ENCODE measurements at regions not wholly inside any gene's neighbourhood (a gene's known extent, or its start where the extent isn't known, plus 50 kb on each side); places are given as distances from the start of the nearest gene placed in this dataset.
A peak's percentile ranks its signal among the peaks of the same experiment; 100 is the strongest.

DNA sequence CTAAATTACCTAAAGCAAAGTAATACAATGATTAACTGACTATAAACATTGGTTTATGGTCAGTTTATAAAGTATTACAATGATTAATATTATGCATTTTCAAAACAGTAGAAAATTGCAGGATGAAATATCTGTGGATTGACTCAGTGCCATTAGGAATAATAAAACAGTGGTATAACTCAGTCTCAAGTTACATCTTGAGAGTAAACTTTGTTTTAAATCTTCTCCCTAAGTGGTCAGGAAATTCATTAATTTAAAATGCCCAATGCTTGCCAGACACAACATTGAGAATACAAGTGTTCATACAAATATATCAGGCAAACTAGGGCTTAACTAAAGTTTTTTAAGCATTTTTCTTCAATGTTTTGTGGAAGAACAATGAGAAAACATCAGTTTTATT lies 257.8 kb downstream of the ETV1 start:
- no peak overlapping the region for H2BK5ac ChIP-seq (ENCODE audit: low read length)

GRCh38 chr7:13737563-13737962 lies 251.9 kb downstream of the ETV1 start:
- Histone ChIP-seq H2BK5ac (ENCODE audit: low read length) (no peak overlapping the region), H3K79me1 (ENCODE audit: low read depth, low read length) (no peaks in the 10 kb centered on the region), H3K4me1 (ENCODE audit: control insufficient read depth in 2 of 2, insufficient read depth in 1 of 2, low read depth in 1 of 2, low read length in 2 of 2) (peaks cover 0 to 1% of the 10 kb centered on the region in 2 donors), H3K27ac (replicated peaks; ENCODE audit: low read length) (no peak overlapping the region), H3K23ac (ENCODE audit: low read depth, low read length, poor library complexity) (no peak overlapping the region), H4K8ac (ENCODE audit: low read depth, low read length) (no peak overlapping the region), H4K91ac (ENCODE audit: low read depth, low read length, poor library complexity) (no peak overlapping the region), H2AFZ (ENCODE audit: low read length) (no peak overlapping the region), H3K4me2 (ENCODE audit: insufficient read depth, low read length, poor library complexity, severe bottlenecking) (no peak overlapping the region), H3K18ac (ENCODE audit: low read length) (no peak overlapping the region), H2BK12ac (ENCODE audit: low read length) (no peak overlapping the region), H3K36me3 (replicated peaks in 1 of 2; ENCODE audit: control insufficient read depth in 2 of 2, insufficient read depth in 2 of 2, low read length in 2 of 2) (no peaks in the 10 kb centered on the region), H3K27me3 (ENCODE audit: control insufficient read depth in 3 of 3, insufficient read depth in 3 of 3, low read depth in 1 of 3, low read length in 3 of 3) (no peaks in the 10 kb centered on the region), H3K4ac (ENCODE audit: low read length) (no peak overlapping the region), H2BK15ac (ENCODE audit: low read length) (no peak overlapping the region), H3K9ac (ENCODE audit: low read depth, low read length, poor library complexity) (no peak overlapping the region), H2BK120ac (ENCODE audit: low read depth, low read length) (no peak overlapping the region), H3K14ac (ENCODE audit: low read length) (no peak overlapping the region), H2AK5ac (ENCODE audit: low read depth, low read length) (no peak overlapping the region), H3K9me3 (replicated peaks in 1 of 2; ENCODE audit: control insufficient read depth in 2 of 2, insufficient read depth in 1 of 2, low read depth in 1 of 2, low read length in 2 of 2) (no peaks in the 10 kb centered on the region), H3K4me3 (ENCODE audit: low read length in 2 of 2) (no peak overlapping the region)
- WGBS, 2 donors (ENCODE audit: extremely low coverage in 2 of 2, insufficient read length in 2 of 2, insufficient replicate concordance in 1 of 2) = no CpG with 5 or more reads among the region's 2 CpGs
- DNase-seq (ENCODE audit: low spot score) = no peak

More for the DNA sequence above, 257.8 kb downstream of the ETV1 start:
- Histone ChIP-seq H3K4me3 (ENCODE audit: low read length in 2 of 2) (no peak overlapping the region), H3K23ac (ENCODE audit: low read depth, low read length, poor library complexity) (no peak overlapping the region), H3K36me3 (replicated peaks in 1 of 2; ENCODE audit: control insufficient read depth in 2 of 2, insufficient read depth in 2 of 2, low read length in 2 of 2) (no peaks in the 10 kb centered on the region), H4K8ac (ENCODE audit: low read depth, low read length) (no peak overlapping the region), H3K27ac (replicated peaks; ENCODE audit: low read length) (no peak overlapping the region), H2AK5ac (ENCODE audit: low read depth, low read length) (no peak overlapping the region), H3K4me2 (ENCODE audit: insufficient read depth, low read length, poor library complexity, severe bottlenecking) (no peak overlapping the region), H2BK15ac (ENCODE audit: low read length) (no peak overlapping the region), H3K18ac (ENCODE audit: low read length) (no peak overlapping the region), H3K9ac (ENCODE audit: low read depth, low read length, poor library complexity) (no peak overlapping the region), H3K9me3 (replicated peaks in 1 of 2; ENCODE audit: control insufficient read depth in 2 of 2, insufficient read depth in 1 of 2, low read depth in 1 of 2, low read length in 2 of 2) (no peaks in the 10 kb centered on the region), H3K4ac (ENCODE audit: low read length) (no peak overlapping the region), H3K14ac (ENCODE audit: low read length) (no peak overlapping the region), H2BK12ac (ENCODE audit: low read length) (no peak overlapping the region), H2BK120ac (ENCODE audit: low read depth, low read length) (no peak overlapping the region), H4K91ac (ENCODE audit: low read depth, low read length, poor library complexity) (no peak overlapping the region), H3K27me3 (ENCODE audit: control insufficient read depth in 3 of 3, insufficient read depth in 3 of 3, low read depth in 1 of 3, low read length in 3 of 3) (no peaks in the 10 kb centered on the region), H3K79me1 (ENCODE audit: low read depth, low read length) (no peaks in the 10 kb centered on the region), H2AFZ (ENCODE audit: low read length) (no peak overlapping the region), H3K4me1 (ENCODE audit: control insufficient read depth in 2 of 2, insufficient read depth in 1 of 2, low read depth in 1 of 2, low read length in 2 of 2) (no peaks in the 10 kb centered on the region)
- no peak for DNase-seq (ENCODE audit: low spot score)

- no peak overlapping the region for H3K14ac ChIP-seq (ENCODE audit: low read length)
- H3K27me3 ChIP-seq (ENCODE audit: control insufficient read depth in 3 of 3, insufficient read depth in 3 of 3, low read depth in 1 of 3, low read length in 3 of 3) = no peaks in the 10 kb centered on the region
- H2AFZ ChIP-seq (ENCODE audit: low read length) = no peak overlapping the region
- H3K9me3 ChIP-seq (replicated peaks in 1 of 2; ENCODE audit: control insufficient read depth in 2 of 2, insufficient read depth in 1 of 2, low read depth in 1 of 2, low read length in 2 of 2) = no peaks in the 10 kb centered on the region
- H3K4ac ChIP-seq (ENCODE audit: low read length) = no peak overlapping the region
- H3K23ac ChIP-seq (ENCODE audit: low read depth, low read length, poor library complexity) = no peak overlapping the region
- no peak overlapping the region for H3K27ac ChIP-seq (replicated peaks; ENCODE audit: low read length)
- peaks cover 0 to 1% of the 10 kb centered on the region in 2 donors for H3K4me1 ChIP-seq (ENCODE audit: control insufficient read depth in 2 of 2, insufficient read depth in 1 of 2, low read depth in 1 of 2, low read length in 2 of 2)
- no peak overlapping the region for H2BK12ac ChIP-seq (ENCODE audit: low read length)
- no peak overlapping the region for H4K91ac ChIP-seq (ENCODE audit: low read depth, low read length, poor library complexity)
- no peaks in the 10 kb centered on the region for H3K36me3 ChIP-seq (replicated peaks in 1 of 2; ENCODE audit: control insufficient read depth in 2 of 2, insufficient read depth in 2 of 2, low read length in 2 of 2)
- H2BK120ac ChIP-seq (ENCODE audit: low read depth, low read length) = no peak overlapping the region
- DNase-seq (ENCODE audit: low spot score) = no peak
- H2BK5ac ChIP-seq (ENCODE audit: low read length) = no peak overlapping the region
- no CpG with 5 or more reads among the region's 2 CpGs for WGBS, 2 donors (ENCODE audit: extremely low coverage in 2 of 2, insufficient read length in 2 of 2, insufficient replicate concordance in 1 of 2)
- no peak overlapping the region for H4K8ac ChIP-seq (ENCODE audit: low read depth, low read length)
- H2AK5ac ChIP-seq (ENCODE audit: low read depth, low read length) = no peak overlapping the region
- no peak overlapping the region for H2BK15ac ChIP-seq (ENCODE audit: low read length)
- no peak overlapping the region for H3K18ac ChIP-seq (ENCODE audit: low read length)
- H3K79me1 ChIP-seq (ENCODE audit: low read depth, low read length) = no peaks in the 10 kb centered on the region
- H3K9ac ChIP-seq (ENCODE audit: low read depth, low read length, poor library complexity) = no peak overlapping the region
- no peak overlapping the region for H3K4me2 ChIP-seq (ENCODE audit: insufficient read depth, low read length, poor library complexity, severe bottlenecking)
- H3K4me3 ChIP-seq (ENCODE audit: low read length in 2 of 2) = no peak overlapping the region
These were observed 247.3 kb downstream of the ETV1 start for GRCh38 chr7:13742126-13742525.

GRCh38 chr7:13742811-13743210 lies 246.7 kb downstream of the ETV1 start:
- Histone ChIP-seq H3K36me3 (replicated peaks in 1 of 2; ENCODE audit: control insufficient read depth in 2 of 2, insufficient read depth in 2 of 2, low read length in 2 of 2) (no peaks in the 10 kb centered on the region), H3K4ac (ENCODE audit: low read length) (no peak overlapping the region), H3K18ac (ENCODE audit: low read length) (no peak overlapping the region), H2BK5ac (ENCODE audit: low read length) (no peak overlapping the region), H3K9me3 (replicated peaks in 1 of 2; ENCODE audit: control insufficient read depth in 2 of 2, insufficient read depth in 1 of 2, low read depth in 1 of 2, low read length in 2 of 2) (no peaks in the 10 kb centered on the region), H3K23ac (ENCODE audit: low read depth, low read length, poor library complexity) (no peak overlapping the region), H3K79me1 (ENCODE audit: low read depth, low read length) (no peaks in the 10 kb centered on the region), H3K9ac (ENCODE audit: low read depth, low read length, poor library complexity) (no peak overlapping the region), H3K4me3 (ENCODE audit: low read length in 2 of 2) (no peak overlapping the region), H2BK15ac (ENCODE audit: low read length) (no peak overlapping the region), H2BK120ac (ENCODE audit: low read depth, low read length) (no peak overlapping the region), H3K27ac (replicated peaks; ENCODE audit: low read length) (no peak overlapping the region), H3K14ac (ENCODE audit: low read length) (no peak overlapping the region), H3K27me3 (ENCODE audit: control insufficient read depth in 3 of 3, insufficient read depth in 3 of 3, low read depth in 1 of 3, low read length in 3 of 3) (no peaks in the 10 kb centered on the region), H3K4me1 (ENCODE audit: control insufficient read depth in 2 of 2, insufficient read depth in 1 of 2, low read depth in 1 of 2, low read length in 2 of 2) (peaks cover 1 to 3% of the 10 kb centered on the region in 2 donors), H2BK12ac (ENCODE audit: low read length) (no peak overlapping the region), H2AFZ (ENCODE audit: low read length) (peak overlapping the region; percentile 24), H2AK5ac (ENCODE audit: low read depth, low read length) (no peak overlapping the region), H4K8ac (ENCODE audit: low read depth, low read length) (no peak overlapping the region), H3K4me2 (ENCODE audit: insufficient read depth, low read length, poor library complexity, severe bottlenecking) (no peak overlapping the region), H4K91ac (ENCODE audit: low read depth, low read length, poor library complexity) (no peak overlapping the region)
- WGBS, 2 donors (ENCODE audit: extremely low coverage in 2 of 2, insufficient read length in 2 of 2, insufficient replicate concordance in 1 of 2) = no CpG with 5 or more reads among the region's 1 CpG
- no peak for DNase-seq (ENCODE audit: low spot score)

Data from neuronal stem cell (in vitro differentiated cells).